ENCODE measurements at regions not wholly inside any gene's neighbourhood (a gene's known extent, or its start where the extent isn't known, plus 50 kb on each side); places are given as distances from the start of the nearest gene placed in this dataset.

GRCh38 chr10:130509881-130510689 is 373.9 kb downstream of the GLRX3 start:
- no peak for TF ChIP-seq CTCF (IDR thresholded peaks at IDR 0.05)
- no peak for TF ChIP-seq REST (IDR thresholded peaks at IDR 0.05; ENCODE audit: insufficient read depth in 1 of 2, low read depth in 2 of 2, low read length in 1 of 2)
- no peak for TF ChIP-seq POLR2AphosphoS5 (IDR thresholded peaks at IDR 0.05; ENCODE audit: low read depth, low read length)
- no peak for TF ChIP-seq SIN3A (IDR thresholded peaks at IDR 0.05; ENCODE audit: borderline replicate concordance, insufficient read depth, low read depth, low read length)
- TF ChIP-seq TCF7L2 (IDR thresholded peaks at IDR 0.05; ENCODE audit: low read depth, low read length), result no peak
